Endothelial cell (in vitro differentiated cells): ENCODE measurements at regions not wholly inside any gene's neighbourhood (a gene's known extent, or its start where the extent isn't known, plus 50 kb on each side); places are given as distances from the start of the nearest gene placed in this dataset.

Experiments used
- DNase-seq: peaks from one replicate; pipeline ENCODE4 v3.0.0; 2021; ENCODE audit warnings: low spot score
- H3K27ac Mint-ChIP-seq: one replicate; pipeline ENCODE4 v1.8.0; 2021; ENCODE audit warnings: mixed read lengths, inconsistent platforms; ENCODE audit not compliant: unreplicated experiment
- H3K27me3 Mint-ChIP-seq: one replicate; pipeline ENCODE4 v1.8.0; 2021; ENCODE audit warnings: mild to moderate bottlenecking, moderate library complexity, mixed read lengths, inconsistent platforms; ENCODE audit not compliant: unreplicated experiment
- H3K36me3 Mint-ChIP-seq: one replicate; pipeline ENCODE4 v1.8.0; 2021; ENCODE audit warnings: mild to moderate bottlenecking, low read depth, mixed read lengths, inconsistent platforms; ENCODE audit not compliant: unreplicated experiment
- H3K4me1 Mint-ChIP-seq: one replicate; pipeline ENCODE4 v1.8.0; 2021; ENCODE audit warnings: mild to moderate bottlenecking, mixed read lengths, inconsistent platforms; ENCODE audit not compliant: unreplicated experiment
- H3K4me3 Mint-ChIP-seq: one replicate; pipeline ENCODE4 v1.8.0; 2021; ENCODE audit warnings: mild to moderate bottlenecking, mixed read lengths, inconsistent platforms; ENCODE audit not compliant: unreplicated experiment
- H3K9me3 Mint-ChIP-seq: one replicate; pipeline ENCODE4 v1.8.0; 2021; ENCODE audit warnings: mixed read lengths, inconsistent platforms; ENCODE audit not compliant: unreplicated experiment
- TF ChIP-seq, protein P1 (sequence below): fragments of 200-600 bp; sonication (generic); IDR thresholded peaks from one replicate; pipeline ENCODE4 v1.5.0; 2021; ENCODE audit warnings: antibody characterized with exemption; ENCODE audit not compliant: unreplicated experiment

DNA sequence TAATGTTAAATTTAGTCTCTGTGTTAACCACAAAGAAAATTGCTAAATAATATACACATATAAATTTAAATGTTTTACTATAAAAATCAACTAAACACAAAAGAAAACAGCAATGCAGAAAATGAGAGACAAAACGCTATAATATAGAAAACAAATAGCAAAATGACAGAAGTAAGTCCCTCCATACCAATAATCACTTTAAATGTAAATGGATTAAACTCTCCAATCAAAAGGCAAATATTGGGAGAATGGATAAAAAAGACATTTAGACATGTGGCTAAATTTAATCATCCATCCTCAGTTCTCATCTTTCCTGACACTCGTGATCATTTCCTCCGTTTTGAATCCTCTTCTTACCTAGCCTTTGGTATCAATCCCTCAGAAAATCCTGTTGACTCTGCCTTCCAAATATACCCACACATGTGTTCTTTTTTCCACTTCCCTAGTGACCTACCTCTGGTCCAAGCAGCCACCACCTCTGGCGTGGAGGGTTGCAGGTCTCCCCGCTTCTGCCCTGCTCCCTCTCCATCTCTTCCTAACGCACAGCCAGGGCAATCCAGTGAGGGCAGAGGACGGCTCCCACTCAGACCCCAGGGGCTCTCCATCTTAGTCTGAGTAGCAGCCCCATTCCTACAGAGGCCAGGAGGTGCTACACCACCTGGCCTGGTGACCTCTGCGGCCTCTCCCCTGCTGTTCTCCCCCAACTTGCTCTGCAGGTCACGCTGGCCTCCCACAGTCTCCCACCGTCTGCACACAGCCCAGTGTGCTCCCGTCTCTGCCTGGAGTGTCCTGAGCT, 149.2 kb downstream of the RNASET2 start:
- Mint-ChIP-seq H3K9me3 (no peaks in the 10 kb centered on the region), H3K36me3 (peaks cover 15% of the 10 kb centered on the region), H3K27ac (no peak overlapping the region), H3K27me3 (peaks cover 3% of the 10 kb centered on the region), H3K4me1 (no peaks in the 10 kb centered on the region), H3K4me3 (no peak overlapping the region)
- no peak for DNase-seq
- TF ChIP-seq, protein P1, sequence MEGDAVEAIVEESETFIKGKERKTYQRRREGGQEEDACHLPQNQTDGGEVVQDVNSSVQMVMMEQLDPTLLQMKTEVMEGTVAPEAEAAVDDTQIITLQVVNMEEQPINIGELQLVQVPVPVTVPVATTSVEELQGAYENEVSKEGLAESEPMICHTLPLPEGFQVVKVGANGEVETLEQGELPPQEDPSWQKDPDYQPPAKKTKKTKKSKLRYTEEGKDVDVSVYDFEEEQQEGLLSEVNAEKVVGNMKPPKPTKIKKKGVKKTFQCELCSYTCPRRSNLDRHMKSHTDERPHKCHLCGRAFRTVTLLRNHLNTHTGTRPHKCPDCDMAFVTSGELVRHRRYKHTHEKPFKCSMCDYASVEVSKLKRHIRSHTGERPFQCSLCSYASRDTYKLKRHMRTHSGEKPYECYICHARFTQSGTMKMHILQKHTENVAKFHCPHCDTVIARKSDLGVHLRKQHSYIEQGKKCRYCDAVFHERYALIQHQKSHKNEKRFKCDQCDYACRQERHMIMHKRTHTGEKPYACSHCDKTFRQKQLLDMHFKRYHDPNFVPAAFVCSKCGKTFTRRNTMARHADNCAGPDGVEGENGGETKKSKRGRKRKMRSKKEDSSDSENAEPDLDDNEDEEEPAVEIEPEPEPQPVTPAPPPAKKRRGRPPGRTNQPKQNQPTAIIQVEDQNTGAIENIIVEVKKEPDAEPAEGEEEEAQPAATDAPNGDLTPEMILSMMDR, result no peak

DNA sequence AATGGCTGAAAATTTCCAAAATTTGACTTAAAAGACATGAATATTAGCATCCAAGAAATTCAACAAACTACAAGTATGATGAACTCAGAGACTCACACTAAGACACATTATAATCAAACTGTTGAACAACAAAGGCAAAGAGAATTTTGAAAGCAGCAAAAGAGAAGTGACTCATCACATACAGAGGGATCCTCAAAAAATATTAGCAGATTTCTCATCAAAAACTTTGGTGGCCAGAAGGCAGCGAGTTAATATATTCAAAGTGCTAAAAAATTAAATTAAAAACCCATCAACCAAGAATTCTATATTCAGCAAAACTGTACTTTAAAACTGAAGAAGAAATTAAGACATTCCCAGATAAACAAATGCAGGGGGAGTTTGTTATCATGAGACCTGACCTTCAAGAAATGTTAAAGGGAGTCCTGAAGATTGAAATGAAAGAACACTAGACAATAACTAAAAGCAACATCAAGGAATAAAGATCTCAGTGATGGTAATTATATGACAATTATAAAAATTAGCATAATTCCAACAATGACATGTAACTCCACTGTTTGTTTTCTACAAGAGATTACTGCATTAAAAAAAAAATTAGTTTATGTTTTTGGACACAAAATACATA, 150.0 kb downstream of the RNASET2 start:
- peaks cover 3% of the 10 kb centered on the region for H3K27me3 Mint-ChIP-seq
- H3K27ac Mint-ChIP-seq, result no peak overlapping the region
- TF ChIP-seq, protein P1, result no peak
- DNase-seq, result no peak
- no peak overlapping the region for H3K4me3 Mint-ChIP-seq
- peaks cover 15% of the 10 kb centered on the region for H3K36me3 Mint-ChIP-seq
- H3K4me1 Mint-ChIP-seq, result no peaks in the 10 kb centered on the region
- no peaks in the 10 kb centered on the region for H3K9me3 Mint-ChIP-seq

DNA sequence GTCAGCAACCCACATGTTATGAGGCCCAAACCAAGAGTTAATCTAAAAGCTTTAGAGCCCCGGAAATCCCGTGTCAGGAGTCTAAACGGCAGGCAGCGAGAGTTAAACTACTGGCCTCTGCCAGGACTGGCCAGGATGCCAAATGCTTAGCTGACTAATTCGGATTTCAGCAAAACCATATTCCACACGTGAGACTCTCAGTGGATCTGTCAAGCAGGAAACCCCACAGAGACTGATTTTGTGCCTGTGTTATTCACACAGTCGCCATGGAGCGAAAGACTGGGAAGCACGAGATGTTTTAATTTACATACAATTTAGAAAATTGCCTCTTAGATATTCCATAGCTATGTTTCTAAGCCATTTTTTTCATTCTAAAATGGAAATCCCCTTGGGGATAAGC, 152.9 kb downstream of the RNASET2 start:
- H3K27ac Mint-ChIP-seq, result no peak overlapping the region
- H3K9me3 Mint-ChIP-seq, result no peaks in the 10 kb centered on the region
- H3K4me3 Mint-ChIP-seq, result no peak overlapping the region
- H3K4me1 Mint-ChIP-seq, result no peaks in the 10 kb centered on the region
- peaks cover 2% of the 10 kb centered on the region for H3K27me3 Mint-ChIP-seq
- no peak for DNase-seq
- TF ChIP-seq, protein P1, result no peak
- H3K36me3 Mint-ChIP-seq, result peaks cover 10% of the 10 kb centered on the region

DNA sequence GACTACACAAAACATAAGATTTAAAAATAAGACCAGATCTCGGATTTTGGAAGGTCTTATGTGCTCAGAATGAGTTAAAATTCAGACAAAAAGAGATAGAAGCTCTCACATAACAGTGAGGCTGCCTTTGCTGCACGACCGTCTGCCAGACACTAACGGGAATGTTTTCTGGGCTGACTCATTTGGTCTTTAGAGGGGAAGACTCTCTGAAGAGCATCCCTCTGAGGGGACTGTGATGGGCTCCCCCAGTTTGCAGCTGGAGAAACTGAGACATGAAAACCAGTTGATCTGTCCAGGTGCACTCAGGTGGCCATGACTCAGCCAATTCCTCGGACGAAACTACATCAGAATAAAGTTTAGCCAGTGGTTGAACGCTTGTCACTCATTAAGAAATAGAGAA, 153.9 kb downstream of the RNASET2 start:
- Mint-ChIP-seq H3K9me3 (no peaks in the 10 kb centered on the region), H3K27ac (no peak overlapping the region), H3K4me3 (no peak overlapping the region), H3K4me1 (no peaks in the 10 kb centered on the region), H3K27me3 (no peaks in the 10 kb centered on the region), H3K36me3 (peaks cover 5% of the 10 kb centered on the region)
- TF ChIP-seq, protein P1, result no peak
- no peak for DNase-seq

DNA sequence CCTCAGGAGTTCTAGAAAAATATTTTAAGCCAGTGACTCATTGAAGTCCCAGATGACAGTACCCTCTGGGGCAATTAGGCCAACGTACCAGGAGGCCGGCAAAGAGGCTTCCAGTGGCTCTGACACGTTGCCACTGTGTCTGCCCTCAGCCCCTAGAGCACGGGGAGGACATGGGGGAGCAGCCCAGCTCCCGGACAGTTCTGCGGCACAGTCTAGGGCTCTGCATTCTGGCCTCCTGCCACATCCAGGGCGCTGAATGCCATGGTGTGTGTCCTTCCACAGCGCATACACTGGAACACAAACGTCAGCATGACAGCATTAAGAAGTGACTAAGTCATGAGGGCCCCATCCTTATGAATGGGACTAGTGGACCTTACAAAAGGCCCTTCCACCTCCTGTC, 156.2 kb downstream of the RNASET2 start:
- TF ChIP-seq, protein P1, result no peak
- H3K4me3 Mint-ChIP-seq, result no peak overlapping the region
- H3K27ac Mint-ChIP-seq, result no peak overlapping the region
- no peaks in the 10 kb centered on the region for H3K36me3 Mint-ChIP-seq
- no peak for DNase-seq
- no peaks in the 10 kb centered on the region for H3K27me3 Mint-ChIP-seq
- H3K9me3 Mint-ChIP-seq, result no peaks in the 10 kb centered on the region
- H3K4me1 Mint-ChIP-seq, result no peaks in the 10 kb centered on the region
